HEK293 (cell line): ENCODE measurements at regions not wholly inside any gene's neighbourhood (a gene's known extent, or its start where the extent isn't known, plus 50 kb on each side); places are given as distances from the start of the nearest gene placed in this dataset.

Experiments
- CTCF ChIA-PET: fragments of 350-600 bp; formaldehyde crosslinking; extraction: SDS; loops from one replicate; lab custom pipeline; 2021; ENCODE audit warnings: antibody characterized with exemption; lab: Yijun Ruan, JAX
- POLR2A ChIA-PET: fragments of 300-600 bp; formaldehyde crosslinking; extraction: SDS; loops from one replicate; lab custom pipeline; 2020; ENCODE audit warnings: antibody characterized with exemption, inconsistent platforms; lab: Yijun Ruan, JAX
- H3K27ac ChIP-seq: fragments of 200-500 bp; sonication (Bioruptor generic); 2 replicates; pipeline ENCODE4 v1.5.1; 2014; ENCODE audit warnings: low read depth, low read length, control low read depth, inconsistent platforms; ENCODE audit errors: extremely low read depth
- H3K36me3 ChIP-seq, 2 experiments: fragments of 200-500 bp in 1 of 2; sonication (Bioruptor generic) in 1 of 2; 1 replicate in 1 of 2; 2 replicates in 1 of 2; pipeline ENCODE4 v1.5.1; 2014 to 2017; ENCODE audit warnings: inconsistent platforms in 2 of 2, low read length in 2 of 2; ENCODE audit not compliant: control insufficient read depth in 2 of 2, insufficient read depth in 1 of 2
- H3K4me1 ChIP-seq: fragments of 200-500 bp; sonication (Bioruptor generic); 2 replicates; pipeline ENCODE4 v1.5.1; 2014; ENCODE audit warnings: mild to moderate bottlenecking, low read length, inconsistent platforms; ENCODE audit not compliant: control insufficient read depth, insufficient read depth
- H3K4me3 ChIP-seq: 2 replicates; pipeline ENCODE4 v1.5.1; 2011; ENCODE audit warnings: low read depth, mild to moderate bottlenecking, control low read depth, low read length, moderate library complexity
- H3K9me3 ChIP-seq: fragments of 200-500 bp; sonication (Bioruptor generic); 2 replicates; pipeline ENCODE4 v1.5.1; 2014; ENCODE audit warnings: low read depth, low read length, inconsistent platforms; ENCODE audit not compliant: control insufficient read depth, insufficient read depth
- KLF1 ChIP-seq: fragments of 450-650 bp; formaldehyde crosslinking; IDR thresholded peaks from 2 replicates; pipeline ENCODE4 v1.5.1; 2016; ENCODE audit warnings: missing biosample characterization, missing genetic modification characterization
- KLF7 ChIP-seq: fragments of 450-650 bp; formaldehyde crosslinking; IDR thresholded peaks from 2 replicates; pipeline ENCODE4 v1.5.1; 2016; ENCODE audit warnings: missing biosample characterization, missing genetic modification characterization, borderline replicate concordance
- PRDM1 ChIP-seq: fragments of 450-650 bp; formaldehyde crosslinking; IDR thresholded peaks from 2 replicates; pipeline ENCODE4; 2016; ENCODE audit warnings: missing biosample characterization, missing genetic modification characterization
- PRDM10 ChIP-seq: fragments of 450-650 bp; formaldehyde crosslinking; IDR thresholded peaks from 2 replicates; pipeline ENCODE4 v1.5.1; 2016; ENCODE audit warnings: missing biosample characterization, missing genetic modification characterization
- SP2 ChIP-seq: fragments of 450-650 bp; formaldehyde crosslinking; IDR thresholded peaks from 2 replicates; pipeline ENCODE4 v1.5.1; 2016; ENCODE audit warnings: missing biosample characterization, missing genetic modification characterization
- WT1 ChIP-seq: fragments of 450-650 bp; formaldehyde crosslinking; IDR thresholded peaks from 2 replicates; pipeline ENCODE4 v1.5.1; 2016; ENCODE audit warnings: missing biosample characterization, missing genetic modification characterization
- ZBTB6 ChIP-seq: fragments of 450-650 bp; formaldehyde crosslinking; IDR thresholded peaks from 2 replicates; pipeline ENCODE4 v1.5.1; 2017; ENCODE audit warnings: missing biosample characterization, missing genetic modification characterization
- ZFP41 ChIP-seq: fragments of 450-650 bp; formaldehyde crosslinking; IDR thresholded peaks from 2 replicates; pipeline ENCODE4 v1.5.1; 2016; ENCODE audit warnings: missing biosample characterization, missing genetic modification characterization, borderline replicate concordance
- ZNF155 ChIP-seq: fragments of 450-650 bp; formaldehyde crosslinking; IDR thresholded peaks from 2 replicates; pipeline ENCODE4 v1.5.1; 2016; ENCODE audit warnings: missing biosample characterization, missing genetic modification characterization
- ZNF157 ChIP-seq: fragments of 450-650 bp; formaldehyde crosslinking; IDR thresholded peaks from 2 replicates; pipeline ENCODE4 v1.5.1; 2016; ENCODE audit warnings: missing biosample characterization, missing genetic modification characterization
- ZNF2 ChIP-seq: fragments of 450-650 bp; formaldehyde crosslinking; IDR thresholded peaks from 2 replicates; pipeline ENCODE4 v1.5.1; 2016; ENCODE audit warnings: missing biosample characterization, missing genetic modification characterization
- ZNF266 ChIP-seq: fragments of 450-650 bp; formaldehyde crosslinking; IDR thresholded peaks from 2 replicates; pipeline ENCODE4 v1.5.1; 2016; ENCODE audit warnings: missing biosample characterization, missing genetic modification characterization, low read depth
- ZNF350 ChIP-seq: fragments of 450-650 bp; formaldehyde crosslinking; IDR thresholded peaks from 2 replicates; pipeline ENCODE4 v1.5.0; 2017; ENCODE audit warnings: missing biosample characterization, mild to moderate bottlenecking, missing genetic modification characterization
- ZNF362 ChIP-seq: fragments of 450-650 bp; formaldehyde crosslinking; IDR thresholded peaks from 2 replicates; pipeline ENCODE4 v1.5.1; 2016; ENCODE audit warnings: missing biosample characterization, missing genetic modification characterization
- ZNF398 ChIP-seq: fragments of 450-650 bp; formaldehyde crosslinking; IDR thresholded peaks from 2 replicates; pipeline ENCODE4 v1.5.1; 2017; ENCODE audit warnings: missing biosample characterization, missing genetic modification characterization
- ZNF416 ChIP-seq: fragments of 450-650 bp; formaldehyde crosslinking; IDR thresholded peaks from 2 replicates; pipeline ENCODE4 v1.5.1; 2016; ENCODE audit warnings: missing biosample characterization, missing genetic modification characterization
- ZNF48 ChIP-seq: fragments of 450-650 bp; formaldehyde crosslinking; IDR thresholded peaks from 2 replicates; pipeline ENCODE4 v1.5.1; 2016; ENCODE audit warnings: missing biosample characterization, missing genetic modification characterization
- ZNF549 ChIP-seq: fragments of 450-650 bp; IDR thresholded peaks from 2 replicates; pipeline ENCODE4 v1.5.1; 2018; ENCODE audit warnings: missing biosample characterization, missing genetic modification characterization, mild to moderate bottlenecking, inconsistent platforms, moderate library complexity
- ZNF600 ChIP-seq: fragments of 450-650 bp; formaldehyde crosslinking; IDR thresholded peaks from 2 replicates; pipeline ENCODE4 v1.5.1; 2016; ENCODE audit warnings: missing biosample characterization, missing genetic modification characterization
- ZSCAN18 ChIP-seq: fragments of 450-650 bp; formaldehyde crosslinking; IDR thresholded peaks from 2 replicates; pipeline ENCODE4 v1.5.1; 2016; ENCODE audit warnings: missing biosample characterization, missing genetic modification characterization
- TF ChIP-seq, protein P1 (sequence below): fragments of 450-650 bp; formaldehyde crosslinking; IDR thresholded peaks from 2 replicates; pipeline ENCODE4 v1.5.1; 2016; ENCODE audit warnings: missing biosample characterization, missing genetic modification characterization
- TF ChIP-seq, protein P2 (sequence below): fragments of 450-650 bp; formaldehyde crosslinking; IDR thresholded peaks from 2 replicates; pipeline ENCODE4 v1.5.1; 2016; ENCODE audit warnings: missing biosample characterization, missing genetic modification characterization

DNA sequence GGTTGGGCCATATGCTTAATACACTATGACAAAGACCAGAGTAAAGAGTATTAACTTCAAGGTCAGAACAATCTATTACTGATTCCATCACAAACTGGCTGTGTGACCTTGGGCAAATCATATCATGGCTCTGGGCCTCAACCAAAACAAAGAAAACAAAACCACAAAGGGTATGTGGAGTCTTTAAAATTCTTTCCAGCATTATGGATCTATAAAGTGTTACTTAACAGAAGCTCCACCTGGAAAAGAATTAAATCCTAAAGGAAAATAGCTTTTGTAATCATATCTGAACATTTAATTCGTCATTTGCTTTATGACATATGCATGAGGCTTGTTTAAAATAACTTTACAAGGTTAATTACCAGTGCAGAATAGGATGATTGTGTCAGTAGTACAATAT, 265.5 kb downstream of the SATB1 start (continued):
- no peak for TF ChIP-seq ZNF549
- TF ChIP-seq ZNF416 (tag by site-specific recombination), result no peak
- no peak for TF ChIP-seq ZNF362 (tag by site-specific recombination)
- TF ChIP-seq, protein P1, sequence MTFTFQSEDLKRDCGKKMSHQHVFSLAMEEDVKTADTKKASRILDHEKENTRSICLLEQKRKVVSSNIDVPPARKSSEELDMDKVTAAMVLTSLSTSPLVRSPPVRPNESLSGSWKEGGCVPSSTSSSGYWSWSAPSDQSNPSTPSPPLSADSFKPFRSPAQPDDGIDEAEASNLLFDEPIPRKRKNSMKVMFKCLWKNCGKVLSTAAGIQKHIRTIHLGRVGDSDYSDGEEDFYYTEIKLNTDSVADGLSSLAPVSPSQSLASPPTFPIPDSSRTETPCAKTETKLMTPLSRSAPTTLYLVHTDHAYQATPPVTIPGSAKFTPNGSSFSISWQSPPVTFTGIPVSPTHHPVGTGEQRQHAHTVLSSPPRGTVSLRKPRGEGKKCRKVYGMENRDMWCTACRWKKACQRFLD (tag by site-specific recombination), result no peak
- TF ChIP-seq ZBTB6, result no peak
- no peak for TF ChIP-seq ZNF157 (tag by site-specific recombination)
- TF ChIP-seq ZNF48, result no peak
- TF ChIP-seq ZNF600 (tag by site-specific recombination), result no peak
- no peak for TF ChIP-seq KLF7 (tag by site-specific recombination)
- TF ChIP-seq SP2 (tag by site-specific recombination), result no peak
- TF ChIP-seq ZNF2, result no peak
- TF ChIP-seq ZNF155 (tag by site-specific recombination), result no peak
- TF ChIP-seq, all 188 proteins: peak for 0

- no peaks in the 10 kb centered on the region for H3K36me3 ChIP-seq
- H3K27ac ChIP-seq, result no peak overlapping the region
- POLR2A ChIA-PET, result no interaction called here
- no peak overlapping the region for H3K4me3 ChIP-seq
- TF ChIP-seq KLF1 (tag by site-specific recombination) (no peak), PRDM1 (tag by site-specific recombination) (peak; percentile 49; the same call in 1 of the 2 replicates), ZNF398 (tag by site-specific recombination) (0 out of 2 replicates have a peak, but pooled peaks have one; percentile 17), ZNF266 (tag by site-specific recombination) (no peak)
- H3K4me1 ChIP-seq, result no peaks in the 10 kb centered on the region
- no peaks in the 10 kb centered on the region for H3K9me3 ChIP-seq
- CTCF ChIA-PET, result interaction anchor here (0.6 to 0.8 kb wide), 3 partner anchors 51 to 1239 kb away, joined by 3 to 4 read pairs (median 4); no protein-coding TSS in a partner anchor
These were observed 271.5 kb downstream of the SATB1 start for GRCh38 chr3:18153571-18154173.

- Histone ChIP-seq H3K4me3 (no peak overlapping the region), H3K27ac (no peak overlapping the region), H3K4me1 (no peaks in the 10 kb centered on the region), H3K9me3 (no peaks in the 10 kb centered on the region), H3K36me3 (no peaks in the 10 kb centered on the region)
- CTCF ChIA-PET, result no interaction called here
- POLR2A ChIA-PET, result no interaction called here
- TF ChIP-seq ZNF350 (tag by site-specific recombination) (no peak), WT1 (tag by site-specific recombination) (no peak), ZFP41 (no peak), PRDM10 (tag by site-specific recombination) (no peak), ZSCAN18 (tag by site-specific recombination) (no peak)
- TF ChIP-seq, protein P2, sequence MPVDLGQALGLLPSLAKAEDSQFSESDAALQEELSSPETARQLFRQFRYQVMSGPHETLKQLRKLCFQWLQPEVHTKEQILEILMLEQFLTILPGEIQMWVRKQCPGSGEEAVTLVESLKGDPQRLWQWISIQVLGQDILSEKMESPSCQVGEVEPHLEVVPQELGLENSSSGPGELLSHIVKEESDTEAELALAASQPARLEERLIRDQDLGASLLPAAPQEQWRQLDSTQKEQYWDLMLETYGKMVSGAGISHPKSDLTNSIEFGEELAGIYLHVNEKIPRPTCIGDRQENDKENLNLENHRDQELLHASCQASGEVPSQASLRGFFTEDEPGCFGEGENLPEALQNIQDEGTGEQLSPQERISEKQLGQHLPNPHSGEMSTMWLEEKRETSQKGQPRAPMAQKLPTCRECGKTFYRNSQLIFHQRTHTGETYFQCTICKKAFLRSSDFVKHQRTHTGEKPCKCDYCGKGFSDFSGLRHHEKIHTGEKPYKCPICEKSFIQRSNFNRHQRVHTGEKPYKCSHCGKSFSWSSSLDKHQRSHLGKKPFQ (tag by site-specific recombination), result no peak
These were observed 273.9 kb downstream of the SATB1 start for GRCh38 chr3:18151199-18151598.
